ENCODE measurements at regions not wholly inside any gene's neighbourhood (a gene's known extent, or its start where the extent isn't known, plus 50 kb on each side); places are given as distances from the start of the nearest gene placed in this dataset.

GRCh38 chr9:106623558-106623957 is 239.4 kb upstream of the ZNF462 start:
- no peak for TF ChIP-seq CTCF (IDR thresholded peaks at IDR 0.05)
- TF ChIP-seq POLR2A (IDR thresholded peaks at IDR 0.05), result no peak
